GM12878 (cell line): ENCODE measurements at regions not wholly inside any gene's neighbourhood (a gene's known extent, or its start where the extent isn't known, plus 50 kb on each side); places are given as distances from the start of the nearest gene placed in this dataset.

Experiments used
- ATAC-seq: fragments of 200-7000 bp; cut with Tn5 transposase; 3 replicates; pipeline ENCODE4 v1.9.1; 2020; ENCODE audit warnings: mild to moderate bottlenecking, moderate library complexity
- BruUV-seq: library from RNA; stranded (reverse); fragments of 400-500 nt; replicated peaks from 2 replicates; lab custom pipeline; 2021; lab: Mats Ljungman, UMichigan
- CTCF ChIA-PET: fragments of 300-600 bp; sonication (Branson Sonifier 250); formaldehyde crosslinking; extraction: SDS; loops from one replicate; lab custom pipeline; 2021; ENCODE audit warnings: inconsistent platforms; lab: Yijun Ruan, JAX
- POLR2A ChIA-PET: fragments of 350-600 bp; formaldehyde crosslinking; extraction: SDS; loops from one replicate; lab custom pipeline; 2021; ENCODE audit warnings: inconsistent platforms; lab: Charles Lee
- RAD21 ChIA-PET: fragments of 300-600 bp; sonication (Branson Sonifier 250); formaldehyde crosslinking; loops from one replicate; lab custom pipeline; 2023; ENCODE audit warnings: antibody characterized with exemption; ENCODE audit not compliant: unreplicated experiment; lab: Charles Lee
- SMC1A ChIA-PET: fragments of 300-600 bp; sonication (Branson Sonifier 250); formaldehyde crosslinking; loops from one replicate; lab custom pipeline; 2023; ENCODE audit not compliant: unreplicated experiment, uncharacterized antibody; lab: Charles Lee
- DNase-seq: peaks from one replicate; pipeline ENCODE4 v3.0.0-alpha.2; 2011; ENCODE audit warnings: low read depth, low spot score
- FAIRE-seq: peaks from 3 replicates; lab custom pipeline; 2011; peaks lifted over from hg19 to GRCh38; lab: Jason Lieb, UNC
- H2AFZ ChIP-seq: 2 replicates; pipeline ENCODE4 v1.6.0; 2011; ENCODE audit warnings: low read depth, low read length, control low read depth; ENCODE audit not compliant: control insufficient read depth
- H3K27ac ChIP-seq: 2 replicates; pipeline ENCODE4 v1.5.1; 2011; ENCODE audit warnings: control low read depth; ENCODE audit not compliant: control insufficient read depth, insufficient read depth
- H3K27me3 ChIP-seq, 2 experiments: replicated peaks in 1 of 2; 2 replicates each; pipeline versions ENCODE4 v1.6.0 to v1.6.1; 2011; ENCODE audit warnings: low read length in 1 of 2; ENCODE audit not compliant: control insufficient read depth in 2 of 2, insufficient read depth in 2 of 2
- H3K36me3 ChIP-seq, 2 experiments: 2 replicates each; pipeline ENCODE4 v1.5.1; 2011; ENCODE audit warnings: low read length in 1 of 2; ENCODE audit not compliant: control insufficient read depth in 2 of 2, insufficient read depth in 2 of 2
- H3K4me1 ChIP-seq: 2 replicates; pipeline ENCODE4 v1.6.1; 2011; ENCODE audit warnings: mild to moderate bottlenecking, low read length, moderate library complexity, mixed read lengths; ENCODE audit not compliant: control insufficient read depth, insufficient read depth
- H3K4me2 ChIP-seq: 2 replicates; pipeline ENCODE4 v1.6.0; 2011; ENCODE audit warnings: control low read depth; ENCODE audit not compliant: control insufficient read depth, insufficient read depth
- H3K4me3 ChIP-seq: fragments of 200-600 bp; sonication (generic); 2 replicates; pipeline ENCODE4 v1.5.1; 2016
- H3K79me2 ChIP-seq: 2 replicates; pipeline ENCODE4 v1.6.0; 2011; ENCODE audit warnings: low read length; ENCODE audit not compliant: control insufficient read depth, insufficient read depth
- H3K9ac ChIP-seq: 2 replicates; pipeline ENCODE4 v1.8.0; 2011; ENCODE audit warnings: low read length, control low read depth, mixed read lengths; ENCODE audit not compliant: control insufficient read depth, insufficient read depth
- H3K9me3 ChIP-seq: replicated peaks from 3 replicates; pipeline ENCODE4 v1.5.1; 2011; ENCODE audit warnings: mild to moderate bottlenecking, low read length; ENCODE audit not compliant: control insufficient read depth, insufficient read depth
- H4K20me1 ChIP-seq: 2 replicates; pipeline ENCODE4 v1.6.0; 2011; ENCODE audit not compliant: control insufficient read depth, insufficient read depth
- ATF2 ChIP-seq: IDR thresholded peaks from 2 replicates; pipeline ENCODE4 v1.6.1; 2012; ENCODE audit warnings: low read length, inconsistent platforms
- CREB1 ChIP-seq: IDR thresholded peaks from 2 replicates; pipeline ENCODE4 v1.6.1; 2012; ENCODE audit warnings: low read depth, mild to moderate bottlenecking, inconsistent platforms
- DPF2 ChIP-seq: fragments of 450-650 bp; IDR thresholded peaks from 2 replicates; pipeline ENCODE4 v1.6.1; 2017; ENCODE audit warnings: mild to moderate bottlenecking
- EGR1 ChIP-seq, 2 experiments: IDR thresholded peaks; 1 replicate in 1 of 2; 2 replicates in 1 of 2; pipeline ENCODE4 v1.6.1; 2011 to 2012; ENCODE audit warnings: low read depth in 2 of 2, low read length in 2 of 2, borderline replicate concordance in 1 of 2, mild to moderate bottlenecking in 1 of 2, moderate library complexity in 1 of 2
- GABPA ChIP-seq: IDR thresholded peaks from 2 replicates; pipeline ENCODE4 v1.6.1; 2014; ENCODE audit warnings: antibody characterized with exemption, low read depth, mild to moderate bottlenecking, inconsistent platforms
- RELA ChIP-seq: fragments of 450-650 bp; IDR thresholded peaks from 2 replicates; pipeline ENCODE4 v1.8.0; 2014; ENCODE audit warnings: borderline replicate concordance; ENCODE audit not compliant: partially characterized antibody
- SMAD1 ChIP-seq: fragments of 450-650 bp; IDR thresholded peaks from 2 replicates; pipeline ENCODE4 v1.6.1; 2018; ENCODE audit warnings: mild to moderate bottlenecking, low read depth; ENCODE audit not compliant: partially characterized antibody
- WGBS: methylation state at CpG from one replicate; pipeline ENCODE4 v1.1.6; 2016; ENCODE audit warnings: low lambda C conversion rate; ENCODE audit not compliant: insufficient replicate concordance, insufficient coverage; ENCODE audit errors: missing lambda C conversion rate; 5-methylcytosine and 5-hydroxymethylcytosine counted together
- in situ Hi-C: fragments of 300-500 bp; cut with MboI; formaldehyde crosslinking; loops from 9 replicates; pipeline ENCODE4 v1.14.3; 2018; ENCODE audit warnings: mixed read lengths
- intact Hi-C: fragments of 100-400 bp; cut with micrococcal nuclease; formaldehyde crosslinking; loops from one replicate; pipeline ENCODE4 v1.14.2; 2022; ENCODE audit not compliant: unreplicated experiment

GRCh38 chr6:12467706-12468670 lies 177.8 kb downstream of the EDN1 start:
- no TSS peak for BruUV-seq
- no peak overlapping the region for H3K4me2 ChIP-seq
- H2AFZ ChIP-seq, result no peak overlapping the region
- in situ Hi-C loops, result no loop called here
- no peaks in the 10 kb centered on the region for H3K79me2 ChIP-seq
- ATAC-seq, result no peak
- H3K4me3 ChIP-seq, result no peak overlapping the region
- SMC1A ChIA-PET, result interaction anchor here (1.2 to 1.6 kb wide), 3 partner anchors 14 to 84 kb away, joined by 3 to 4 read pairs (median 4); no protein-coding TSS in a partner anchor
- no peaks in the 10 kb centered on the region; a peak in 1 of 4 replicates for H3K27me3 ChIP-seq
- intact Hi-C loops, result no loop called here
- whole genome bisulfite sequencing, result 26% methylated on average over 8 of the region's 8 CpGs
- POLR2A ChIA-PET, result no interaction called here
- no peak for FAIRE-seq
- no peak for TF ChIP-seq RELA
- no peak for TF ChIP-seq GABPA
- TF ChIP-seq CREB1, result no peak
- TF ChIP-seq DPF2, result no peak
- H3K9ac ChIP-seq, result no peak overlapping the region
- no peaks in the 10 kb centered on the region for H3K9me3 ChIP-seq
- no peaks in the 10 kb centered on the region for H3K4me1 ChIP-seq
- no peak overlapping the region for H3K27ac ChIP-seq
- no peaks in the 10 kb centered on the region for H3K36me3 ChIP-seq
- CTCF ChIA-PET, result interaction anchor here (0.6 to 1.3 kb wide), 4 partner anchors 10 to 205 kb away, joined by 3 to 7 read pairs (median 4); no protein-coding TSS in a partner anchor
- no peaks in the 10 kb centered on the region for H4K20me1 ChIP-seq
- RAD21 ChIA-PET, result no interaction called here
- no peak for DNase-seq

- ATAC-seq (no peak), FAIRE-seq (no peak), DNase-seq (no peak)
- no peak overlapping the region for H3K9ac ChIP-seq
- no peaks in the 10 kb centered on the region for H3K27me3 ChIP-seq
- CTCF ChIA-PET, result interaction anchor here (0.7 kb wide), 1 partner anchor 138 kb away, joined by 4 read pairs; no protein-coding TSS in a partner anchor
- in situ Hi-C loops (no loop called here), intact Hi-C loops (no loop called here)
- H3K4me1 ChIP-seq, result peaks cover 5% of the 10 kb centered on the region; the same call in 1 of the 2 replicates
- H3K36me3 ChIP-seq, result no peaks in the 10 kb centered on the region
- H4K20me1 ChIP-seq, result no peaks in the 10 kb centered on the region
- H3K4me2 ChIP-seq, result no peak overlapping the region
- no peak overlapping the region for H3K27ac ChIP-seq
- WGBS, result 75% methylated on average over 4 of the region's 4 CpGs
- SMC1A ChIA-PET, result no interaction called here
- RAD21 ChIA-PET, result no interaction called here
- BruUV-seq, result no TSS peak
- no peak overlapping the region for H2AFZ ChIP-seq
- H3K4me3 ChIP-seq, result no peak overlapping the region
- H3K9me3 ChIP-seq, result no peaks in the 10 kb centered on the region; the same call in 2 of the 3 replicates
- POLR2A ChIA-PET, result interaction anchor here (0.6 to 1.3 kb wide), 2 partner anchors 10 to 20 kb away, joined by 4 to 6 read pairs; no protein-coding TSS in a partner anchor
- TF ChIP-seq SMAD1 (no peak), ATF2 (no peak), EGR1 (IDR thresholded peaks at IDR 0.05; ENCODE audit: borderline replicate concordance in 1 of 2, low read depth in 2 of 2, low read length in 2 of 2) (no peak)
- H3K79me2 ChIP-seq, result no peaks in the 10 kb centered on the region
Observed at GRCh38 chr6:12472601-12473038, 182.5 kb downstream of the EDN1 start.
